Erythroblast (primary cell): ENCODE measurements at regions not wholly inside any gene's neighbourhood (a gene's known extent, or its start where the extent isn't known, plus 50 kb on each side); places are given as distances from the start of the nearest gene placed in this dataset.

Source experiments
- GATA1 ChIP-seq: IDR thresholded peaks from 2 replicates; pipeline ENCODE4 v1.6.1; 2011; ENCODE audit warnings: low read depth, mild to moderate bottlenecking, control low read depth, low read length, moderate library complexity
- POLR2A ChIP-seq: IDR thresholded peaks from 2 replicates; pipeline ENCODE4 v1.6.1; 2011; ENCODE audit warnings: mild to moderate bottlenecking, low read length

GRCh38 chr5:107801061-107801460 lies 130.3 kb upstream of the EFNA5 start:
- TF ChIP-seq POLR2A (no peak), GATA1 (no peak)
